H1 (cell line): ENCODE measurements at regions not wholly inside any gene's neighbourhood (a gene's known extent, or its start where the extent isn't known, plus 50 kb on each side); places are given as distances from the start of the nearest gene placed in this dataset.

ENCODE experiments used
- CEBPB ChIP-seq: IDR thresholded peaks from 2 replicates; pipeline ENCODE4 v1.6.1; 2012; ENCODE audit warnings: low read depth, low read length
- GABPA ChIP-seq: IDR thresholded peaks from 2 replicates; pipeline ENCODE4 v1.6.1; 2011; ENCODE audit warnings: mild to moderate bottlenecking, low read length, moderate library complexity, borderline replicate concordance; ENCODE audit not compliant: insufficient read depth
- HDAC2 ChIP-seq, 2 experiments: fragments of 300-600 bp in 1 of 2; sonication (generic) in 1 of 2; IDR thresholded peaks; 2 replicates each; pipeline ENCODE4 v1.6.1; 2011 to 2012; ENCODE audit warnings: low read depth in 2 of 2, low read length in 2 of 2, mild to moderate bottlenecking in 2 of 2, moderate library complexity in 2 of 2, borderline replicate concordance in 1 of 2, inconsistent platforms in 1 of 2
- HDAC6 ChIP-seq: IDR thresholded peaks from one replicate; pipeline ENCODE4 v1.7.1; 2012; ENCODE audit warnings: low read depth, mild to moderate bottlenecking, inconsistent platforms, low read length, moderate library complexity
- POLR2A ChIP-seq, 2 experiments: IDR thresholded peaks; 1 replicate in 1 of 2; 2 replicates in 1 of 2; pipeline ENCODE4 v1.6.1; 2011; ENCODE audit warnings: low read depth in 2 of 2, low read length in 2 of 2, mild to moderate bottlenecking in 2 of 2; ENCODE audit errors: control extremely low read depth in 1 of 2
- RAD21 ChIP-seq, 2 experiments: IDR thresholded peaks in 1 of 2; conservative IDR thresholded peaks in 1 of 2; 2 replicates each; pipeline ENCODE4 v1.6.1; 2011; ENCODE audit warnings: low read depth in 2 of 2, low read length in 2 of 2, improper control_type of control experiment in 1 of 2, inconsistent platforms in 1 of 2, mild to moderate bottlenecking in 1 of 2, moderate library complexity in 1 of 2
- TBP ChIP-seq: IDR thresholded peaks from 2 replicates; pipeline ENCODE4 v1.6.1; 2011; ENCODE audit warnings: low read depth, low read length, improper control_type of control experiment
- TCF12 ChIP-seq: IDR thresholded peaks from 2 replicates; pipeline ENCODE4 v1.6.1; 2011; ENCODE audit warnings: low read depth, mild to moderate bottlenecking, low read length
- TF ChIP-seq, protein P1 (sequence below): IDR thresholded peaks from 2 replicates; pipeline ENCODE4 v1.6.1; 2011; ENCODE audit warnings: low read depth, mild to moderate bottlenecking, low read length; ENCODE audit not compliant: insufficient read depth

DNA sequence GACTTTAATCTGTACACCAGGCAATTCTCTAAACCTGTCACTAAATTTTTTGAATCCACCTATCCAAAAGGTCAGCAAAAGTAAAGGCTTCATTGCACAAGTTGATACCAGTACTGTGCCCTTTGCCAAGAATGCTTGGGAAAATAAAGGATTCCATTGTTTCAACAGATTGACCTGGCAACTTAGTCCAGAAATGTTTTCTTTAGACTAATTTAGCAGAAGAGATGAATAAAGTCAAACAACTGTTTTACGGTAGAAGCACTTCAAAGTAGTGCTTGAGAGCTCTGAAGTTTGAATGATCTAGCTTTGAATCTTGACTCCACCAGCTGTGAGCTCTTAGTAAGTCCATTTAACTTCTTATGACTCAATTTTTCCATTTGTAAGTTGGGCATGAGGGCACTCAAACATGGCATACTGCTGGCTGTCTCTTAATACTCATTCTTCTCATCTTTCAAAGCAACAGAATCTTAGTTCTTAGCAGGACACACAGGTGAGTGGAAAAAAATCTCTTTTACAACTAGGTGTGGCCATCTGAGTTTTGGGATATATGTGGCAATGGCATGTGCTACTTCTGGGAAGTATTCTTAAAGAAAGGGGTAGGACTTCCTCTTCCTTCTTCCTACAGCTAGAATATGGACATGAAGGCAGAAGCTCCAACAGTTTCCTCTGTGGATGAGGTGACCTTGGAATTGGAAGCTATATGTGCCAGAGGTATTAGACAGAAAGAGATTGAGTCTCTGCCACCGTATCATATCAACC is 55.9 kb upstream of the LOC128125822 start (continued):
- TF ChIP-seq RAD21 (IDR thresholded peaks at IDR 0.05 in 1 of 2, conservative IDR thresholded peaks at IDR 0.05 in 1 of 2; ENCODE audit: low read depth in 2 of 2, low read length in 2 of 2) (no peak), GABPA (no peak), TCF12 (no peak), TBP (no peak), CEBPB (no peak), POLR2A (IDR thresholded peaks at IDR 0.05; ENCODE audit: control extremely low read depth in 1 of 2, low read depth in 2 of 2, low read length in 2 of 2) (no peak), HDAC2 (IDR thresholded peaks at IDR 0.05; ENCODE audit: borderline replicate concordance in 1 of 2, low read depth in 2 of 2, low read length in 2 of 2) (no peak), HDAC6 (no peak)
- TF ChIP-seq, protein P1, sequence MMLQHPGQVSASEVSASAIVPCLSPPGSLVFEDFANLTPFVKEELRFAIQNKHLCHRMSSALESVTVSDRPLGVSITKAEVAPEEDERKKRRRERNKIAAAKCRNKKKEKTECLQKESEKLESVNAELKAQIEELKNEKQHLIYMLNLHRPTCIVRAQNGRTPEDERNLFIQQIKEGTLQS = no peak
